GM19238 (cell line): ENCODE measurements at regions not wholly inside any gene's neighbourhood (a gene's known extent, or its start where the extent isn't known, plus 50 kb on each side); places are given as distances from the start of the nearest gene placed in this dataset.

ENCODE experiments used
- DNase-seq: peaks from one replicate; pipeline ENCODE4 v3.0.0; 2011; ENCODE audit warnings: low spot score; ENCODE audit not compliant: insufficient read length

DNA sequence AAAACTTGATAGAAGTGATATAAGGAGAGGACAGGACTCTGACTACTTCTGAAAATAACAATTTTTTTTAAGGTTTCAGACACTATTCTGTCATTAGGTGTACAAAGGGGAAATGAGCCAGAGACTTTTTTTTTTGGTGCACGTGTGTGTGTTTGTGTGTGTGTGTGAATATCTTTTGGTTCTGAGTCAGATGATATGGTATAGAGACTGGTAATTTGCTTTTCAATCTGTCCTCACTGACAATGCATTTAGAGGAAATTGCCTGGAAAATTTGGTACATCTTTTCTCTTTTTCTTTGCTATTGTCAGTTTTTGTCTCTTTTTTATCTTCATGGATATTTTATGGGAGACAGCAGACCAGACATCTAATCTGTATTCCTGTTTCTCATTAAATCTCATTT lies 59.3 kb downstream of the DDIT4L start:
- no peak for DNase-seq

DNA sequence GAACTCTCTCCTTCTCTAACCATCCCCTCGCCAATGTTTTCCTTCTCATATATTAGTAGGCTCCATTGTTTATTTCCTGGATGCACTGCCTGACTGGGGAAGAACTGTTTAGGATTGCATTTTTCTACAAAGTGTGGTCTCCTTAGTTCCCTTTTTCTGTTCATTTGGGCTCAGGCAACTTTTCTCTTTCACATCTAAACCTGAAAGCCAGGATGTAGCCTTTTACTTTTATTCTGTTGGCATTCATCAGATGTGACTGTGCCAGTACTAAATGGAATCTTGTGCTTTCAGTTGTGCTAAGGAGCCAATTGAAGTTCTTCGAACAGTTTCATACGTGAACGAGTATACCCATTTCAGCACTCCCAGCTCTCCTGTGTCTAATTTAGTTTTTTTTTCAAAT lies 59.8 kb downstream of the DDIT4L start:
- no peak for DNase-seq

- no peak for DNase-seq
These were observed 60.5 kb downstream of the DDIT4L start for GRCh38 chr4:100129774-100130173.

DNA sequence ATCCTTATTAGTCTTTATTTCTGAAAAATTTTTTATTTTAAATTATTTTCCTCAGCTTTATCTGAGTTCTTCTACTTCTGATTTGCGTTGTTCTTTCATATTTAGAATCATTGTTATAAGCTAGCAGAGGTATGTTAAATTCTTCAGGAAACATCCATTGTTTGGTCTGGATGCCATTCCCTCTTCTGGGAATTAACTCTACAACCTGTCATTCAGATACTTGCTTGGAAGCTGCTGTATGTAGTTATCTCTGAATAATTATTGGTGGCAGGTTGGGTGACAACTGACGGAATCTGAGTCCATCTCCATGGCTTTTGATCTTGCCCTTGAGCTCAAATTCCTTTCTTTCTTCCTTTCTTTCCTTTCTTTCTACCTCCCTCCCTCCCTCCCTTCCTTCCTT lies 61.9 kb downstream of the DDIT4L start:
- no peak for DNase-seq

DNA sequence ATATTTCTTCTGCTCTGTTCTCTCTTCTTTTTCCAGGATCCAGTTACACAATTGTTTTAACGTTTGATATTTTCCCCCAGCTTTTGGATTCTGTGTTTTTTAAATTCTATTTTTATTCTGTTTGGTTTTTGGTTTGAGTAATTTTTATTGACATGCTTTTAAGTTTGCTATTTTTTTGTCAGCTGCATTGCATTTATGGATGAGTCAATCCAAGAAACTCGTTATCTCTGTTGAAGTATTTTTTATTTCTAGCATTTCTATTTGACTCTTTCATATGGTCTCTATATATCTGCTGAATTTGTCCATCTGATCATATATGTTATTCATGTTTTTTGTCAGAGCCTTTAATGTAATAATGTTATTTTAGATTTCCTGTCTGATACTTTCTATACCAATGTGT lies 65.6 kb downstream of the DDIT4L start:
- no peak for DNase-seq

DNA sequence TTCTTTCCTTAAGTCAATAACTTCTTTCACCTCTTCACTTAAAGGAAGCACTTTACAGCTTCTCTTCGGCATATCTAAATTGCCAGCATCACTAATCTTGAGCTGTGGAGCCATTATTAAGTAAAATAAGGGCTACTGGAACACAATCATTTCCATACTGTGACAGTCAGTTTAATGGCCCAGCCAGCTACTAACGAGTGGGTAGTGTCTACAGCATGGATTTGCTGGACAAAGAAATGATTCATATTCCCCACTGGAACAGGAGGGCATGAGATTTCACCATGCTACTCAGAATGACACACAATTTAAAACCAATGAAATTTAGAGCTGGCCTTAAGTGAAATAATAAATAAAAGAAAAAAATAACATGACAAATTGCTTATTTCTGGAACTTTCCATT lies 72.1 kb downstream of the DDIT4L start:
- no peak for DNase-seq

GRCh38 chr4:100117750-100118149 lies 72.5 kb downstream of the DDIT4L start:
- DNase-seq: no peak

- DNase-seq: no peak
These were observed 75.4 kb downstream of the DDIT4L start for GRCh38 chr4:100114909-100115308.

DNA sequence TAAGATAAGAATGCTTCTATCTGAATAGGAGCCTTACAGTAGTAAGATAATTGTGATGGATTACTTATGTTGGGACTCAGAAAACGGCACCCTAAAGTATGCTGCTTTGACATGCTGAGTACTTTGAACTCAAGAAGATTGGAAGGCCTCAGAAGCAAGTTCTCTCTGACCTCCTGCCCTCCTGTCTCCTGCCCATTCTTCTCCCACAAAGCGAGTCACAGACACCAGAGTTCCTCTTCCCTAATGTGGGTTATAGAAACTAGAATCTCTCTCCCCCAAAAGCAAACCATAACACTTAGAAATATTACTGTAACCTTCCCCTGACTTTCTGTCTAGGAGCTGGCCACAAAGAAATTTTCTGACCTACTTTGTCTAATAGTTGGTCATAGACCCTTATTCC lies 76.5 kb downstream of the DDIT4L start:
- no peak for DNase-seq

GRCh38 chr4:100113096-100113495 lies 77.2 kb downstream of the DDIT4L start:
- DNase-seq: no peak

- DNase-seq: no peak
These were observed 80.3 kb downstream of the DDIT4L start for GRCh38 chr4:100109921-100110320.

GRCh38 chr4:100108869-100109268 lies 81.4 kb downstream of the DDIT4L start:
- DNase-seq: no peak

GRCh38 chr4:100106982-100107381 lies 83.3 kb downstream of the DDIT4L start:
- DNase-seq: peak; percentile 6

- DNase-seq: no peak
These were observed 86.6 kb downstream of the DDIT4L start for GRCh38 chr4:100103671-100104070.

DNA sequence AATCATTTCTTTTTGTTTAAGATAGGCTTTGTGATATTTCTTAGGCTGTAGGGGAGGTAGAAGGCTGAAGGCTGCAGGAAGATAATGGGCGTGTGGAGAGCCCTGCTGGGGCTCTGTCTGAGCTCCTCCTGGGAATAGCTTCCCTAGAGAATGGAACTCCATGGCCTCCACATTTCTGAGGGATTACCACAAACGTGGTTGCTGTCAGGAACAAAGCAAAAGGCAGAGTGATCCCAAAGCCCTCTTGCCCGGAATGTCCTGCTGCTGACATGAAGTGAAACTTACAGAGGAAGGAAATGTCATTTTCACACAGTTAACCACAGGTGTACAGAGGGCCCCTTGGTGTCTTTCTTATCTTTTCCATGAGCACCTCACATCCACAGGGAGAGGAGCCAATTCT lies 89.3 kb downstream of the DDIT4L start:
- no peak for DNase-seq

DNA sequence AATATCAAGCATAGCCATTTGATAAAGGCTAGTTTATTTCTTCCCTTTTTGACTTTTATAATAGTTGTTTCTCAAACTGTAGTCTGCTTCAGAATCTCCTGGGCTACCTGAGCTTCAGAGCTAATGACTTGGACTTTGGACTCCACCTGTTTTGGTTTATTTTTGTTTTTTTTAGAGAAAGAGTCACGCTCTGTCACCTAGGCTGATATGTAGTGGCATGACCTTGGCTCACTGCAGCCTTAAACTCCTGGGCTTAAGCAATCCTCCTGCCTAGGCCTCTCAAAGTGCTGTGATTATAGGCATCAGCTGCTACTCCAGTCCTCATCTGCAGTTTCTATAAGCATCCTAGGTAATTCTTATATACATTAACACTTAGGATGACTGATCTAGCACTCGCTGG lies 90.5 kb downstream of the DDIT4L start:
- DNase-seq: no peak

GRCh38 chr4:100098681-100099080 lies 91.6 kb downstream of the DDIT4L start:
- DNase-seq: no peak

DNA sequence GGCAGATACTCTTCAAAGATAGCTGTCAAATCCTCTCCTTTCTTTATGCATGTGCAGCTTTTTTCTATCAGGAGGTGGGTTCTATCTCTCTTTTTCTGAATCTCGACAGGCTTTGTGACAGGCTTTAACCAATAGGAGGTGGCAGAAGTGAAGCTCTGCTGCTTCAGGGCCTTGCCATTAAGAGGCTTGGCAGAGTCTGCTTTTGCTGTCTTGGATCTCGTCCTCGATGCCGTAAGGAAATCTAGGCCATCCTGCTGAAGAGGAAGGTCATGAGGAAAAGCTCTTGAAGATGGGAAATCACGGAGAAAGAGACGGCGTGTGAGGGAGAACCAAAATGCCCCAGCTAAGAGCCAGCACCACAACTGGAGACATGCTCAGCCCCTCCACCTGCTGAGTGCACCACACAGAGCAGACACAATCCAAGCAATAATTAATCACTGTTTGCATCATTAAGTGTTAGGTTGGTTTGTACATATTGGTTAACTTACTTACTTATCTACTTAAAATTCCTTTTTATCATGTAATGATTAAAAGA lies 92.2 kb downstream of the DDIT4L start:
- DNase-seq: no peak

DNA sequence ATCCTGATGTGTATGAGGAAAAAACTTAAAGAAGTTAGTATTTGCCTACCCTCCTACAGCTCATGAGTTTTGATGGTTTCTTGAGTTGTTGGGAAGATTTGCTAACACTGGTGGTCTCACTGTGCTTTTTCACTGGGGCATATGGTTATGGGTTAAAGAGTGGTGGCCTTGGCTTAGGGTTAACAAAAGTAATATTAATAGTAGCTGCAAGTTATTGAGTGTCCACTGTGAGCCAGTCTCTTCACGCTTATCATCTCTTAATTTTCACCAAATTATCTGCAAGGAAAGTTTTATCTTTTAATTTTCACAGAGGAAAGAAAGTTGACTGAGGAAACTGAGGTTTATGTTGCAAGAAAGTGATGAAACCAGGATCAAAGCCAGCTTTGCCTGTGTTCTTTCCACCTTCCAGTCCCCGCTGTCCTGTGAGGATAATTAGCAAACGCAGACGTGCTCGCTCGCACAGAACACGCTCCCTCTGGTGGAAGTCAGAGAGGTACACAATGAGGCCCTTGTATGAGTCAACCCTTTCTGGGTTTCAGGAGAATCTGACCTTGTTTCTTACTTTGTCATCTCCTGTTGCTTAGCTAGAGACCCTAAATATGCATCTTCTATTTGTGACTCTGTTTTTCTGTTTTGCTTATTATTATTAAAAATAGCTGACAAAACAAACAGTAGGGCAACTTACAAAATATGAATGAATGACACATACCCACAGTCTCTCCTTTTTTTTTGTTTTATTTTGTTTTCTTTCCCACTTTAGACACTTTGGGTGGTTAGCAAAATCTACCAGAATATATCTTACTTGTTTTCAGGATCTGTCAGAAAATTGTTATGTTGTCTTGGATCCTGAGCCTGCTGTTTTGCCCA lies 94.3 kb downstream of the DDIT4L start:
- DNase-seq: peak; percentile 19

DNA sequence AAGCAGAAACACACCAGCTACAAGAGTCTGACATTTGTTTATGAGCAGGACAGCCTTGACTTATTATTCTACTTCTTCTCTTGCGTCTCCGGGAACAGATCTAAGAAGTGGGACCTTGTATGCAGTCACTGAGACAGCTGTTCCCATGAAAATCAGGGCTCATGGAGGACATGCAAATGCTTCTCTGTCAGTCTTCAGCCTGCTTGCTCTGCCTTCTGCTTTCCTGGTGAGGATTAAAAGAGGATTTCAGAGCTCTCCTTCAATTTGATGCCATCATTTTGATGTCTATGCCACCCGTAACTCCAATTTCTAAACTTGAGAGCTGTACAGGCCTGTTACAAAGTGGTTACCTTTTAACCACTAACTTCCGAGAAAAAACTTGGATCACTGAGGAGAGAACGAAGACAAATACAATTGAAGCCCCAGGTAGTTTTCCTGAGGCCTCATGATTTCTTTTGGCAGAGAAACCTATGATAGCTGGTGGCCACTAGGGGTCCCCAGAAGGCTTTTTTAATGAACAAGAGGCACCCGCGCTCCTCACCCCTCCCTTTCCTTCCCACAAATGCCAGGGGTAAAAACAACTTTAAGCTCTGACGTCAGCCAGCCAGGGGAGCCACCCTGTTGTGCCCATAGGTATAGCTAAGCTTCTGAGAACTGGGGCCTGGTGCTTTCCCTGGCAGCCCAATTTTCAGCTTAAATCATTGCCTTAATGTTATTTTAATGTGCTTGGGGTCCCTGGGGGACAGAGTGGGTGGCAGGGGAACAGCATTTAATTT lies 97.0 kb downstream of the DDIT4L start:
- DNase-seq: peak; percentile 25

- DNase-seq: no peak
These were observed 102.5 kb downstream of the DDIT4L start for GRCh38 chr4:100087743-100088142.

DNA sequence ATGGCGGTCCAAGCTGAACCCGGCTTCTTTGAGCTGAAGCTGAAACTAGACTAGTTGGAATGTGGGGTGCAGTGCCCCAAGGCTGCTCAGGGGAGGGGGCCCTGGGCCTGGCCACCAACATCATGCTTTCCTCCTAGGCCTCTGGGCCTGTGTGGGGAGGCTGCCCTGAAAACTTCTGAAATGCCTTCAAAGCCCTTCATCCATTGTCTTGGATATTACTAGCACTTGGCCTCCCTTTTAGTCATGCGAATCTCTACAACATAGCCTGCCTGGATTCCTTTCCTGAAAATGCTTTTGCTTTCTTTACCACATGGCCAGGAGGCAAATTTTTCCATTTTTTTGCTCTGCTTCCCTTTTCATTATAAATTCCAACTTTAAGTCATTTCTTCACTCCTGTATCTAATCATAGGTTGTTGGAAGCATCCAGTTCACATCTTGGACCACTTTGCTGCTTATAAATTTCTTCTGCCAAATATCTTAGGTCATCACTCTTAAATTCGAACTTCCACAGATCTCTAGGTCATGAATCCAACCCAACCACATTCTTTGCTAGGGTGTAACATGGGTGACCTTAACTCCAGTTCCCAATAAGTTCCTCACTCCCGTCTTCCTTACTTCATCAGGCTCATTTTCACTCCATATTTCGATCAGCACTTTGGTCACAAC lies 103.4 kb downstream of the DDIT4L start:
- no peak for DNase-seq
